Skeletal muscle tissue (tissue), 3 donors: ENCODE measurements at regions not wholly inside any gene's neighbourhood (a gene's known extent, or its start where the extent isn't known, plus 50 kb on each side); places are given as distances from the start of the nearest gene placed in this dataset.

ENCODE experiments used
- H3K27ac ChIP-seq: one replicate; pipeline ENCODE4 v1.7.0; 2013; ENCODE audit warnings: mild to moderate bottlenecking, low read depth, low read length, inconsistent platforms
- H3K27me3 ChIP-seq, 3 donors: one replicate each; pipeline ENCODE4 v1.7.0; 2013; ENCODE audit warnings: low read length in 3 of 3; ENCODE audit not compliant: control insufficient read depth in 3 of 3, insufficient read depth in 3 of 3
- H3K36me3 ChIP-seq, 3 donors: one replicate each; pipeline ENCODE4 v1.7.0; 2013; ENCODE audit warnings: low read length in 3 of 3; ENCODE audit not compliant: control insufficient read depth in 3 of 3, insufficient read depth in 3 of 3
- H3K4me1 ChIP-seq, 3 donors: one replicate each; pipeline ENCODE4 v1.7.0; 2013; ENCODE audit warnings: low read length in 3 of 3, mild to moderate bottlenecking in 3 of 3; ENCODE audit not compliant: control insufficient read depth in 3 of 3, insufficient read depth in 3 of 3
- H3K4me3 ChIP-seq, 3 donors: one replicate each; pipeline ENCODE4 v1.7.0; 2013; ENCODE audit warnings: low read length in 3 of 3
- H3K9ac ChIP-seq, 3 donors: one replicate each; pipeline ENCODE4 v1.7.0; 2013; ENCODE audit warnings: low read length in 3 of 3, mild to moderate bottlenecking in 3 of 3, moderate library complexity in 2 of 3, low read depth in 1 of 3
- H3K9me3 ChIP-seq, 3 donors: one replicate each; pipeline ENCODE4 v1.7.0; 2013; ENCODE audit warnings: low read length in 3 of 3; ENCODE audit not compliant: control insufficient read depth in 3 of 3
- donor health status: Osteomylitis.

DNA sequence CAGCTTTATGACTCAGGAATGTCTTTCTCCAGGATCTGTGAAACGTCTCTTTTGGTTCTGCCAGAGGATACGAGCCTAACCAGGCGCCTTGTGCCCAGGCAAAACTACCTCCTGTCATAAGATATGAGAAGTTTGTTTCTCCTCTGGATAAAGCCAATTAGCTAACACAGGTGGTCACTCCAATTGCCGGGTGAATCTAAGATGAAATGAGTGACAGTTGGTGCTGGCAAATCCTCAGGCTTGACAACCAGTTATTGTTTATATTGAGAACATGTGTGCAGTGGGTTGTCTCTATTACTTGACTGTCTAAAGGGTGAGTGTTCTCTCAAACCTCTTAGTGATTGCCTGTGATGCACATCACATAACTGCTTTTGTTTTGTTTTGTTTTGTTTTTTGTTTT is 449.1 kb downstream of the XPNPEP1 start:
- H3K4me3 ChIP-seq = no peak overlapping the region
- no peak overlapping the region for H3K9ac ChIP-seq
- H3K27ac ChIP-seq = no peak overlapping the region
- no peaks in the 10 kb centered on the region for H3K4me1 ChIP-seq
- no peaks in the 10 kb centered on the region for H3K27me3 ChIP-seq
- no peaks in the 10 kb centered on the region for H3K9me3 ChIP-seq
- H3K36me3 ChIP-seq = no peaks in the 10 kb centered on the region

- no peak overlapping the region for H3K27ac ChIP-seq
- H3K9ac ChIP-seq = no peak overlapping the region
- H3K4me1 ChIP-seq = no peaks in the 10 kb centered on the region
- no peaks in the 10 kb centered on the region for H3K36me3 ChIP-seq
- H3K27me3 ChIP-seq = no peaks in the 10 kb centered on the region
- no peaks in the 10 kb centered on the region for H3K9me3 ChIP-seq
- H3K4me3 ChIP-seq = no peak overlapping the region
Measured at GRCh38 chr10:109467551-109467950, 455.8 kb downstream of the XPNPEP1 start.

DNA sequence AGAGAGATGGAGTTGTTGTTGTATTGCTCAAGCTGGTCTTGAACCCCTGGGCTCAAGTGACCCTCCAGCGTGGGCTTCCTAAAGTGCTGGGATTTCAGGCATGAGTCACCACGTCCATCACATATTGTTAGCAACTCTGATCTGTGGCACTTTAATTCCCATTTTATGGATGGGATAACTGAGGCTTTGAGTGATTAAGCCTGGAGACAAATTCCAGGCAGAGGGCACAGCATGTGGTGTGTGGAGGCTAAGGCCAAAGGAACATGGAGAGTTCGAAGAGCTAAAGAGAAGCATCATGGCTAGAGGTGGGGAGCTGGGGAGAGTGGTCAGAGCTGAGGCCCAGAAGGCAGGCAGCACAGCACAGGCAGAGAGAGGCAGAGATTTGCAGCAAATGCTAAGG is 458.4 kb downstream of the XPNPEP1 start:
- Histone ChIP-seq H3K4me3 (no peak overlapping the region), H3K36me3 (no peaks in the 10 kb centered on the region), H3K9ac (no peak overlapping the region), H3K27me3 (no peaks in the 10 kb centered on the region), H3K4me1 (no peaks in the 10 kb centered on the region), H3K27ac (no peak overlapping the region), H3K9me3 (no peaks in the 10 kb centered on the region)

DNA sequence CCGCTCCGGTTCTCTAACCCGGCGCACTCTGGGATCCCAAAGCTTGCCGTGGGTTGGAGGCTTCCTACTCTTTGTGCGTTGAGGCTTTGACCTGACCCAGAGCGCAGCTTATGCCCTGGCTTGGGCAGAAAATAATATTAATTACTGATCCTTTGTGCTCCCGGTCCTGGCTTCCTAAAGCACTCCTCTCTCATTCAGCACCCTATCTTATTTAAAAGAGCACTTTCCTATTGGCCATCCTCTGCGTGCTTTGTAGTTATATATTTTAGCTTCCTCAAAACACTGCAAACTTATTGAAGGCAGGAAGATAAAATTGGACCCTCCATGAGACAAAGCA is 466.0 kb downstream of the XPNPEP1 start:
- Histone ChIP-seq H3K4me3 (no peak overlapping the region), H3K9me3 (peaks cover 0 to 4% (median 4%) of the 10 kb centered on the region in 3 donors), H3K4me1 (no peaks in the 10 kb centered on the region), H3K27ac (no peak overlapping the region), H3K9ac (no peak overlapping the region), H3K36me3 (no peaks in the 10 kb centered on the region), H3K27me3 (peaks cover 4 to 14% (median 6%) of the 10 kb centered on the region in 3 donors)

DNA sequence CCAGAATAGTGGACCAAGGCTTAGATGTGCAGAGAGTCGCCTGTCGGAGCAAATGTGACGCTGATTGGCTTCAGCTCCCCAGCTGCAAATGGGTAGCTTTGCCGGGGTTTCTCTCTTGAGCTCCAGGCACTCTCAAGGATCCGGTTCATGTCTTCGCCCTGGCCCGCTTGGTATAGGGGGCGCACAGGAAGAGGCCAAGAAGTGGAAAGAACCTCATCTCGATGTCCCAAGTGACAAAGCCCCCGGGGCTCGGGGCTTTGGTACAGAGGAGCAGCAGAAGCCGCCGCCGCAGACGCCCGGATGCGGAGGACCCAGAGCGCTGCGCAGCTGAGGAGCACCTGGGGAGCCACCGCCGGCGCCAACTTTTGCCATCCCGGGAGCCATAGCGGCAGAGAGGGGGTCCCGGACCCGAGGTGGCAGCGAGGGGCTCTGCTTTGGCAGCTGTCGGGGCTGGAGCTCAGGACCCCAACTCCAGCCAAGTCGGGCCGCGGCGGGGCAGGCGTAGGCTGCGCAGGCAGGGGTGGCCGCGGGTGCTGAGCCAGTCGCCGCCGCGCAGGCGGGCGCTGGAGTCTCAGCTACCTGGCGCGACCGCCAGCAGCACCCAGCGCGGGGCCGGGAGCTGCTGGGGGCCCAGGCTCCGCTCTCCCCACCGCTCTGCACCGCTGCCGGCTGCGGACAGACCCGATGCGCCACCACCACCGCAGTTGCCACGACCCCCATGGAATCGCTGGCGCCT is 466.6 kb downstream of the XPNPEP1 start:
- Histone ChIP-seq H3K27ac (no peak overlapping the region), H3K9ac (no peak overlapping the region), H3K36me3 (no peaks in the 10 kb centered on the region), H3K27me3 (peaks cover 4 to 14% (median 6%) of the 10 kb centered on the region in 3 donors), H3K4me1 (no peaks in the 10 kb centered on the region), H3K9me3 (peaks cover 0 to 4% (median 4%) of the 10 kb centered on the region in 3 donors), H3K4me3 (no peak overlapping the region)

DNA sequence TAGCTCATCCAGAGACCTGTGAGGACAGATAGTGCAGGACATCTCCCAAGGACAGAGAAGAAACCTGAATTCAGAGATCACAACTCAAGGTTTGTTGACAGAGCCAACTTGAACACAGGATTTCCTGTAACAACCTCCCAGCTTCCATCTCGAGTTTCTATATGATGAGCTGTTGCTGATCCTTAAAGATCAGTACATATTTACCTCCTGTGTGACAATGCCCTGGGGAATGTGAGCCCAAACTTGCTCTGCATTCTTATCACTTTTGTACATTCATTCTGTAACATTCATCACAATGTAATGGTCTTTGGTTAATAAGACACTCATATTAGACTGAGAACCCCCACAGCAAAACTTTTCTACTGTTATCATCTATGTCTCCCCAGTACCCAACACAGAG is 468.6 kb downstream of the XPNPEP1 start:
- Histone ChIP-seq H3K4me1 (no peaks in the 10 kb centered on the region), H3K27me3 (peaks cover 4 to 14% (median 6%) of the 10 kb centered on the region in 3 donors), H3K9ac (no peak overlapping the region), H3K36me3 (no peaks in the 10 kb centered on the region), H3K4me3 (no peak overlapping the region), H3K9me3 (peaks cover 0 to 4% (median 4%) of the 10 kb centered on the region in 3 donors), H3K27ac (no peak overlapping the region)

- no peak overlapping the region for H3K9ac ChIP-seq
- no peaks in the 10 kb centered on the region for H3K4me1 ChIP-seq
- no peaks in the 10 kb centered on the region for H3K9me3 ChIP-seq
- no peak overlapping the region for H3K4me3 ChIP-seq
- no peaks in the 10 kb centered on the region for H3K36me3 ChIP-seq
- no peak overlapping the region for H3K27ac ChIP-seq
- peaks cover 0 to 8% (median 3%) of the 10 kb centered on the region in 3 donors for H3K27me3 ChIP-seq
Measured at GRCh38 chr10:109451879-109452278, 471.4 kb downstream of the XPNPEP1 start.

DNA sequence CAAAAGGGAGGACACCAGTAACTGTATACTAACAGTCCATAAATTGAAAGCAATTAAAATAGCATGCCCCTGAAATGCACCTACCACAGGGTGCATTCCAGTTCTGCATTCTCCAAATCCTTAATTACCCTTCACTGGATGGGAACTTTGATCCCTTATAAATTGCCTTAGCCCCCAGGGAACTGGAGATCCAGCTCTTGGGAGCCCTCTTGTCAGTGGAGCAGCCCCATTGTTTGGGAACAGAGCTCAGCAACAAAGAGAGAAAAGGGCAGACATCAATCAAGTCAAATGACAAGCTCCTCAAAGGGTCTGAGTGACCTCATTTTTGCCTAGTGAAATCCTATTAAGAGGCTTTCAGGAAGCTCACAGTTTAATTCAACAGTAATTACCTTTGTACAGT is 472.6 kb downstream of the XPNPEP1 start:
- Histone ChIP-seq H3K36me3 (no peaks in the 10 kb centered on the region), H3K27me3 (no peaks in the 10 kb centered on the region), H3K9me3 (no peaks in the 10 kb centered on the region), H3K4me1 (no peaks in the 10 kb centered on the region), H3K9ac (no peak overlapping the region), H3K4me3 (no peak overlapping the region), H3K27ac (no peak overlapping the region)

DNA sequence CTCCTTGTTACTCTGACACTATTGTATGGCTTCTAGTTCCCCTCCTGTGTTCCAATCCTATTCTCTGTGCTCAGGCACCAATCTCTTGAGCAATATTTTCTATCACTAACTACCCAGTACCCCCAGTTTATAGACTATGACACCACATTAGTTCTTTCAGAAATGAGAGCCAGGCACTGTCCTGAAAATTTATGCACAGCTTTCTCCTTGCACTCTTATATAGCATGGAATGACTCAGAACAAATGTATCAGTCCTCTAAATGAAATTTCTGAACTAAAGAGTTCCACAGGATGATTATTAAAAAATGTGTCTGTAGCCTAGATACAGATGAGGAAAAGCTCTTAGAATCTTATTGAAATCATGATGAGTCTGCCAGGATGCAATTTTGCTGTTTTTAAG is 489.9 kb downstream of the XPNPEP1 start:
- no peaks in the 10 kb centered on the region for H3K36me3 ChIP-seq
- no peaks in the 10 kb centered on the region for H3K27me3 ChIP-seq
- no peaks in the 10 kb centered on the region for H3K4me1 ChIP-seq
- no peak overlapping the region for H3K27ac ChIP-seq
- no peaks in the 10 kb centered on the region for H3K9me3 ChIP-seq
- no peak overlapping the region for H3K9ac ChIP-seq
- no peak overlapping the region for H3K4me3 ChIP-seq

DNA sequence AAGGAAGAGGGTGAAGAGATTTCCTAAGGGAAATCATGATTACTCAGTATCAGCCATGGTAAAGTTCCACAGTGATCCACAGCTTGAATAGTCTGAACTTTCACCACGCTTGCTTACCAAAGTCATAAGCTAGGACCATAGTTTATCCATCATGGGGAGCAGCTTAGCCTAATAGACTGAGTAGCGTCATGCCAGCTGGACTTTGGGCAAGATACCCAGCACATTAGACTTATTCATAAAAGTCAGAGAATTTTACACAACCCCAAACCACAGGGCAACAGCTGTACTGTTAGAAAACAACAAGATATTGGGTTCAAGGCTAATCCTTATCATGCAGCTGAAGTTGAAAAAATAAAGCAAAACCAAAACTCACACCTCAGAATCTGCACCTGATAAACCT is 491.0 kb downstream of the XPNPEP1 start:
- no peak overlapping the region for H3K9ac ChIP-seq
- no peak overlapping the region for H3K27ac ChIP-seq
- no peak overlapping the region for H3K4me3 ChIP-seq
- H3K36me3 ChIP-seq = no peaks in the 10 kb centered on the region
- H3K4me1 ChIP-seq = no peaks in the 10 kb centered on the region
- no peaks in the 10 kb centered on the region for H3K27me3 ChIP-seq
- H3K9me3 ChIP-seq = no peaks in the 10 kb centered on the region
